Lung microvascular endothelial cell (primary cell): ENCODE measurements at regions not wholly inside any gene's neighbourhood (a gene's known extent, or its start where the extent isn't known, plus 50 kb on each side); places are given as distances from the start of the nearest gene placed in this dataset.
"Not testable (repeated sequence)": the region's sequence is repeated elsewhere in the genome, so short reads cannot be mapped to it uniquely, and the experiment has no call there.

Experiments used
- DNase-seq, 2 donors: peaks; one replicate each; pipeline versions ENCODE4 v3.0.0 to v3.0.0-alpha.2; 2010; ENCODE audit warnings: low read depth in 2 of 2

GRCh38 chr3:95627293-95627692 lies 1187.1 kb upstream of the EPHA6 start:
- no peak for DNase-seq

DNA sequence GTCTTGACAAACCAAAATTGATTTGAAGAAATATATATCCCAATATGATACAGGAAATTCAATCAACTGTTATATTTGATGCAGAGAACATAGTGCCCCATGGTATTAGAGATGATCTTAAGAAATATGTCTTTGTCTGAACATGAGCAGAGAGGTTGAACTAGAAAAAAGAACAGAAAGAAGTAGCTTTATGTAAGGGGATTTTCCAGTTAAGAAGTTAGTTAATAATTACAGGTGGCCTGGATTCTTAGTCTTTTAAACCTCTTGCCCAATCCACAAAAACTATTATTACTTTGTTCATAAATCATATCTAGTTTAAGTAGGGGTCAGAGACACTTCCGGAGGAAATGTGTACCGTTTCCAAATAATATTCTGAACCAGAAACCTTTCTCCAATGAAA lies 1186.7 kb upstream of the EPHA6 start:
- no peak for DNase-seq

GRCh38 chr3:95629802-95630201 lies 1184.6 kb upstream of the EPHA6 start:
- DNase-seq, result no peak

DNA sequence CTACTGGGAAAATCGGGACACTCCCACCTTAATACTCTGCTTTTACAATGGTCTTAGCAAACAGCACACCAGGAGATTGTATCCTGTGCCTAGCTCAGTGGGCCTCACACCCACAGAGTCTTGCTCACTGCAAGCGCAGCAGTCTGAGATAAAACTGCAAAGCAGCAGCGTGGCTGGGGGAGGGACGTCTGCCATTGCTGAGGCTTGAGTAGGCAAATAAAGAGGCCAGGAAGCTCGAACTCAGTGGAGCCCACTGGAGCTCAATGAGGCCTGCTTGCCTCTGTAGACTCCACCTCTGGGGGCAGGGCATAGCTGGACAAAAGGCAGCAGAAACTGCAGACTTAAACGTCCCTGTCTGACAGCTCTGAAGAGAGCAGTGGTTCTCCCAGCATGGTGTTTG lies 1169.1 kb upstream of the EPHA6 start:
- DNase-seq, result no peak

DNA sequence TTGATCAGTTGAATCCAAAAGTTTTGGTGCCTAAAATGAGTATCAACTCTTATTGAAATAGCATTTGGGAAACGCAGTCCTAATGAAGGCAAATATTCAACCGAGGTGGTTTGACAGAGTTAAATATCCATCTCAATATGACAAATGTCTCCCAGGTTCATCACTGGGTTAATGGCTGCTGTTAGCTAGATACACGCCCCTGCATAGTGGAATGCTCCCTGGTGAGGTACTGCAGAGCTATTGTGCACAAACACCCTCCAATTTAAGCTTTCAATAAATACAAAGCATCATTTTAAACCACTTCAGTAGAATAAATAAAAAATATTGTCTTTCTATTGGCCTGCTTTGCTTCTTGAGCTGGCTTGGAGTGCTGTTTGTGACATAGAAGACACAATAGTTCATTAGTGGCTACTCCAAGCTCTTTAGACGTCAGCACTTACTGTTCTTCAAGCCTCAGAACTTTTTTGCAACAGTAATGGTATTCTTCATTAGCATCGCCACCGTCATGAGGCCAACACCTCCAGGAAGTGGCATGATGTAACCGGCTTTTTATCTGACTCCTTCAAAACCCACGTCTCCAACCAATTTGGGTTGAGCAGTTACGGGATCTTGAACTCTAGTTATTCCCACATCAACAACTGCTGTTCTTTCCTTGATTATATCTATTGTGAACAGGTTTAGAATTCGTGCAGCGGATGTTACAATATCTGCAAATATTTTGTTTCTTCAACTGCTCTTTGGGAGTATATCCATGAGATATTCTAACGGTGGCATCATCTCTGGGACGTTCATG lies 1159.6 kb upstream of the EPHA6 start:
- no peak for DNase-seq

DNA sequence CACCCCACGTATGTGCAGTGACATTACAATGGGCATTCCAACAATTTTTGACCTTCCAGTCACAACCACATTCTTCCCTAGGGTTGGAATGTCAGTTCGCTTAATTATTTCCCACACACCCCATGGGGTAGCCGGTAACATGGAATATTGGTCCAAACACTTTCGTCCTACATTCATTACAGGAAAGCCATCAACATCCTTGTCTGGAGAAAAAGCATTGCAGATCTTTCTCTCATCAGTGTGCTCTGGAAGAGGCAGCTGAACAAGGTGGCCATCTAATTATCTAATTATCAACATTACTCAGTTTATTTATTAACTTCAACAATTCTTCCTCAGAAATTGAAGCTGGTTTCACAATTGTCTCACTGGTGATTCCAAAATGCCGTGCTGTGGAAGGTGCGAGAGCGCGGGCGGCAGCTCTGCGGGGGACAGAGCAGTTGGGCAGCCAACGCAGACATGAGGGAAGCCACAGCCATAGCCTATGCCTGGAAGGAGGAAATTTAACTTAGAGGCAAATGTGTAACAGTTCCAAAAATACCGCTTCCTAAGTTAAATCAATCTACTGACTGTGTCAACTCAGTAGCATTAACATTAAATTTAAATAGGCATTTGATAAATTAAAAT lies 1158.9 kb upstream of the EPHA6 start:
- no peak for DNase-seq

- no peak for DNase-seq
Observed at GRCh38 chr3:95670765-95671164, 1143.6 kb upstream of the EPHA6 start.

DNA sequence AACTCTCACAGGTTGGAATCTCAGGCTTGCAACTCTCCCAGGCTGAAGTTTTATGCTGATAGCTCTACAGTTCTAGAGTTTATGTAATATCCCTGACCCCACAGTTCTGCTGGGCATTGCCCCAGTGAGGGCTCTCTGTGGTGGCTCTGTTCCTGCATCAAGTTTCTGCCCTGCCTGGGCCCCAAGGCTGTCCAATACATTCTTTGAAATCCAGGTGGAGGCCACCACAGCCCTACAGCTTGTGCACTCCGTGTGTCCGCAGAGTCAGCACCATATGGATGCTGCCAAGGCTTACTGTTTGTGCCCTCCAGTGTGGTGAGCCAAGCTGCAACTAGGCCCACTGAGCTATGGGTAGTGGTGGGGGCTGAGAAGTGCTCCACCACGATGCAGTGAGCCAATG lies 1141.2 kb upstream of the EPHA6 start:
- no peak for DNase-seq

- peak; percentile 1 to 2 for DNase-seq
Observed at GRCh38 chr3:95705786-95706418, 1108.5 kb upstream of the EPHA6 start.

- no peak for DNase-seq
Observed at GRCh38 chr3:95707268-95707667, 1107.1 kb upstream of the EPHA6 start.

DNA sequence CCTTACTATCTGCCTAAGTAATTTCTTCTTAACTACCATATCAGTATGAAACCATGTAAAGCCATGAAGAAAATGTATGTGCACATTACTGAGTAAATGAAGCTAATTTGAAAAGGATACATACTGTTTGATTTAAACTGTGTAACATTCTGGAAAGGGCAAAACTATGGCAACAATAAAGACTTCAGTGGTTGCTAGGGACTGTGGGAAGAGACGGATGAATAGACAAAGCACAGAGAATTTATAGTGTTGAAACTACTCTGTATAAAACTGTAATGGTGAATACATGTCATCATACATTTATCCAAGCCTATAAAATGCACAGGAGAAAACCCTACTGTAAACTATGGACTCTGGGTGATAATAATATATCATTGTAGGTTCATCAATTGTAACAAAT lies 1103.7 kb upstream of the EPHA6 start:
- DNase-seq, result no peak

- DNase-seq, result no peak
Observed at GRCh38 chr3:95711789-95712188, 1102.6 kb upstream of the EPHA6 start.

DNA sequence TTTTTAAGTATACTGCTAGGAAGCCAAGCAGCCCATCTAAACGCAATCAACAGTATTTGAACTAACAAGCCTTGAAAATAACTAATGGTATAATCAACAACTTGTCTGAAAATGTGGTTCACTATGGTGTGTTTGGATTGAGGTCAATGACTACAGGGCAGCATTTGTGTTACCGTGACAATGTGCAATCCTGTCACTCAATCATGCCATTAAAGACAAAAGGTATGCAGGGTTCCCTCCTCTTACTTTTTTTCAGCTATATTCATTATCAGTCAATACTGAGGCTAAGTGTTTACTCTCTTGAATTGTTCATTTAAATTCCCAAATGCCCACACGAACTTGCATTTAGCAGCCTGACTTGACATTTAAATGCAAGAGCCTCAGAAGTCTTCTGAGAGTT lies 1099.3 kb upstream of the EPHA6 start:
- DNase-seq, result no peak

DNA sequence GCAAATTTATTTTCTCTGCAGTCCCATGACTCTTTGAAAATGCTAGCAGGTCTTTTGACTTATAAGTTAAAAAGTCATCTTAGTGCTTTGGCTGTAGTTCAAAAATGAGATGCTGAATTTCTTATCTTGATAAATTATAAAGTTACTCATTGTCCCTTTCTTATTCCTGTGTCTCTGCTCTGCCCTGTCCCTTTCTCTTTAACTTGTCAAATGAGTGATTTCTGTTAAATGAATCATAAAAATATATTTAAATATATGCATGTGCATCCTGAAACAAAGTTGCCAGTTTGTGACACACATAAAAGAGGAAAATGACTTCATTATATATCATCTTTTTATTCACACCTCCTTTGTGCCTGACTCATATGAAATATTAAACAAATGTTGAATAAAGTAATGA lies 1097.3 kb upstream of the EPHA6 start:
- no peak for DNase-seq

- DNase-seq, result no peak
Observed at GRCh38 chr3:95718168-95718567, 1096.2 kb upstream of the EPHA6 start.

- no peak for DNase-seq
Observed at GRCh38 chr3:95719481-95719880, 1094.9 kb upstream of the EPHA6 start.

DNA sequence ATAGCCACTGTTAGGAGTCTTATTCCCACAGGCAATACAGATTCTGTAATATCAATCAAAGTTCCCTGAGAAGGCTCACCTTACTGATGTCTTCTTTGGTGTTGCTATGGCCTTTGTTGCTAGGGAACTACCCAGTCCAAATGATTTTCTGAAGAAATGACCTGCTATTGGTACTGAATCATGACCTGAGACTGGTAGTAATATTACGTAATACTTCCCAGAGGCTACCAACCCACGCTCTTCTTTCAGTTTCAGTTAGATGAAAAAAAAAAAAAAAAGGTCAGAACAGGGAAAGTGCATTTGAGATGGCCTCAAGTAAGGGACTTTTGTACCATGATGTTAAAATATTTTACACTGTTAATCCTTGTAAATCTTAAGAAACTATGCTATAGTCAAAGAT lies 1092.5 kb upstream of the EPHA6 start:
- no peak for DNase-seq

DNA sequence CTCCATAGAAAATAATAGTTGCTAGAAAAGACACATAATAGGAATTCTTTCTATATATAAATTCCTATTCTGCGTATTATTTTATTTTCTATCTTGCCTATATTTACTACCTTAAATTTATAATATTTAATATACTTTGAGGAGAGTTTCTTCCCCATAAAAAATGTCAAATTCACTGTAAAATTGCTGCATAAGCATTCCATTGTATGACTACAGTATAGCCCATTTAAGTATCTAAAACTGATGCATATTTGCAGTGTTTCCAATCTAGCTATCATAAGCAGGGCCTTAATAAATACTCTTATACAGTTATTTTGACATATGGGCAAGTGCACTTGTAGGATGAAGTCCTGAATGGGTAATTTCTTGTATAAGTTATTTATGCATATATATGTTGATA lies 1088.6 kb upstream of the EPHA6 start:
- DNase-seq, result no peak

- no peak for DNase-seq
Observed at GRCh38 chr3:95731753-95732152, 1082.6 kb upstream of the EPHA6 start.

DNA sequence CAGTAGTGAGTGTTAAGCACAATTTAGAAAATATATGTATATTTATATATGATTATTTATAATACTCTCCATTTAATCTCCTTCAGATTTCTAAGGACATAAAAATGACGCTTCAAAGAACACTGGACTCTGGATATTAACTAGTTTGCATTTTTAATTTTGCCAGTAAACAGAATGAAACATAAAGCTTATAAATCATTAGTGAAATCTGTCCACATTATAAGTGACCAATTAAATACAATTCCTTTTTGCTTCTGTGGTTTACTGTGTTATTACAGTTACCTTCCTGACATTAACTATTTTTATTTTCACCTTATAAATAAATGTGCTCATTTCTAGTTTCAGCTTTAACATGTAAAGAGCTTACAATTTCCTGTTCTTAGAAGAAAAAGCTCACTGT lies 1081.1 kb upstream of the EPHA6 start:
- no peak for DNase-seq

- DNase-seq, result no peak
Observed at GRCh38 chr3:95738045-95738444, 1076.3 kb upstream of the EPHA6 start.

- not testable (repeated sequence) for DNase-seq
Observed at GRCh38 chr3:95744896-95745295, 1069.5 kb upstream of the EPHA6 start.

GRCh38 chr3:95750097-95750496 lies 1064.3 kb upstream of the EPHA6 start:
- no peak for DNase-seq
